GM12878 (cell line): ENCODE measurements at regions not wholly inside any gene's neighbourhood (a gene's known extent, or its start where the extent isn't known, plus 50 kb on each side); places are given as distances from the start of the nearest gene placed in this dataset.

Experiments used
- ATAC-seq: fragments of 200-7000 bp; cut with Tn5 transposase; 3 replicates; pipeline ENCODE4 v1.9.1; 2020; ENCODE audit warnings: mild to moderate bottlenecking, moderate library complexity
- BruUV-seq: library from RNA; stranded (reverse); fragments of 400-500 nt; replicated peaks from 2 replicates; lab custom pipeline; 2021; lab: Mats Ljungman, UMichigan
- CTCF ChIA-PET: fragments of 300-600 bp; sonication (Branson Sonifier 250); formaldehyde crosslinking; extraction: SDS; loops from one replicate; lab custom pipeline; 2021; ENCODE audit warnings: inconsistent platforms; lab: Yijun Ruan, JAX
- POLR2A ChIA-PET: fragments of 350-600 bp; formaldehyde crosslinking; extraction: SDS; loops from one replicate; lab custom pipeline; 2021; ENCODE audit warnings: inconsistent platforms; lab: Charles Lee
- RAD21 ChIA-PET: fragments of 300-600 bp; sonication (Branson Sonifier 250); formaldehyde crosslinking; loops from one replicate; lab custom pipeline; 2023; ENCODE audit warnings: antibody characterized with exemption; ENCODE audit not compliant: unreplicated experiment; lab: Charles Lee
- SMC1A ChIA-PET: fragments of 300-600 bp; sonication (Branson Sonifier 250); formaldehyde crosslinking; loops from one replicate; lab custom pipeline; 2023; ENCODE audit not compliant: unreplicated experiment, uncharacterized antibody; lab: Charles Lee
- DNase-seq: peaks from one replicate; pipeline ENCODE4 v3.0.0-alpha.2; 2011; ENCODE audit warnings: low read depth, low spot score
- FAIRE-seq: peaks from 3 replicates; lab custom pipeline; 2011; peaks lifted over from hg19 to GRCh38; lab: Jason Lieb, UNC
- H2AFZ ChIP-seq: 2 replicates; pipeline ENCODE4 v1.6.0; 2011; ENCODE audit warnings: low read depth, low read length, control low read depth; ENCODE audit not compliant: control insufficient read depth
- H3K27ac ChIP-seq: 2 replicates; pipeline ENCODE4 v1.5.1; 2011; ENCODE audit warnings: control low read depth; ENCODE audit not compliant: control insufficient read depth, insufficient read depth
- H3K27me3 ChIP-seq, 2 experiments: replicated peaks in 1 of 2; 2 replicates each; pipeline versions ENCODE4 v1.6.0 to v1.6.1; 2011; ENCODE audit warnings: low read length in 1 of 2; ENCODE audit not compliant: control insufficient read depth in 2 of 2, insufficient read depth in 2 of 2
- H3K36me3 ChIP-seq, 2 experiments: 2 replicates each; pipeline ENCODE4 v1.5.1; 2011; ENCODE audit warnings: low read length in 1 of 2; ENCODE audit not compliant: control insufficient read depth in 2 of 2, insufficient read depth in 2 of 2
- H3K4me1 ChIP-seq: 2 replicates; pipeline ENCODE4 v1.6.1; 2011; ENCODE audit warnings: mild to moderate bottlenecking, low read length, moderate library complexity, mixed read lengths; ENCODE audit not compliant: control insufficient read depth, insufficient read depth
- H3K4me2 ChIP-seq: 2 replicates; pipeline ENCODE4 v1.6.0; 2011; ENCODE audit warnings: control low read depth; ENCODE audit not compliant: control insufficient read depth, insufficient read depth
- H3K4me3 ChIP-seq: fragments of 200-600 bp; sonication (generic); 2 replicates; pipeline ENCODE4 v1.5.1; 2016
- H3K79me2 ChIP-seq: 2 replicates; pipeline ENCODE4 v1.6.0; 2011; ENCODE audit warnings: low read length; ENCODE audit not compliant: control insufficient read depth, insufficient read depth
- H3K9ac ChIP-seq: 2 replicates; pipeline ENCODE4 v1.8.0; 2011; ENCODE audit warnings: low read length, control low read depth, mixed read lengths; ENCODE audit not compliant: control insufficient read depth, insufficient read depth
- H3K9me3 ChIP-seq: replicated peaks from 3 replicates; pipeline ENCODE4 v1.5.1; 2011; ENCODE audit warnings: mild to moderate bottlenecking, low read length; ENCODE audit not compliant: control insufficient read depth, insufficient read depth
- H4K20me1 ChIP-seq: 2 replicates; pipeline ENCODE4 v1.6.0; 2011; ENCODE audit not compliant: control insufficient read depth, insufficient read depth
- ZBTB33 ChIP-seq: fragments of 450-650 bp; IDR thresholded peaks from 2 replicates; pipeline ENCODE4 v1.6.1; 2017; ENCODE audit warnings: mild to moderate bottlenecking
- ZSCAN29 ChIP-seq: fragments of 450-650 bp; IDR thresholded peaks from 2 replicates; pipeline ENCODE4 v1.6.1; 2017; ENCODE audit warnings: mild to moderate bottlenecking, moderate library complexity
- WGBS: methylation state at CpG from one replicate; pipeline ENCODE4 v1.1.6; 2016; ENCODE audit warnings: low lambda C conversion rate; ENCODE audit not compliant: insufficient replicate concordance, insufficient coverage; ENCODE audit errors: missing lambda C conversion rate; 5-methylcytosine and 5-hydroxymethylcytosine counted together
- in situ Hi-C: fragments of 300-500 bp; cut with MboI; formaldehyde crosslinking; loops from 9 replicates; pipeline ENCODE4 v1.14.3; 2018; ENCODE audit warnings: mixed read lengths
- intact Hi-C: fragments of 100-400 bp; cut with micrococcal nuclease; formaldehyde crosslinking; loops from one replicate; pipeline ENCODE4 v1.14.2; 2022; ENCODE audit not compliant: unreplicated experiment
- TF ChIP-seq, protein P1 (sequence below): IDR thresholded peaks from 2 replicates; pipeline ENCODE4 v1.6.1; 2012; ENCODE audit warnings: mild to moderate bottlenecking, low read depth, low read length
- TF ChIP-seq, protein P2 (sequence below): IDR thresholded peaks from 2 replicates; pipeline ENCODE4 v1.6.1; 2012; ENCODE audit warnings: low read depth, low read length, improper control_type of control experiment

- BruUV-seq, result no TSS peak
- no peak for FAIRE-seq
- 43% methylated on average over 7 of the region's 7 CpGs for WGBS
Observed at GRCh38 chr1:60963167-60963940, 119.0 kb upstream of the NFIA start.

More at GRCh38 chr1:60963167-60963940, 119.0 kb upstream of the NFIA start:
- Histone ChIP-seq H3K27me3 (no peaks in the 10 kb centered on the region), H3K27ac (no peak overlapping the region), H3K4me3 (no peak overlapping the region), H3K79me2 (no peaks in the 10 kb centered on the region), H3K9ac (no peak overlapping the region), H2AFZ (no peak overlapping the region), H3K4me1 (no peaks in the 10 kb centered on the region), H4K20me1 (no peaks in the 10 kb centered on the region), H3K9me3 (peaks cover 6% of the 10 kb centered on the region; the same call in 2 of the 3 replicates), H3K4me2 (no peak overlapping the region), H3K36me3 (no peaks in the 10 kb centered on the region)
- POLR2A ChIA-PET, result no interaction called here
- RAD21 ChIA-PET, result no interaction called here
- ATAC-seq (no peak), DNase-seq (no peak)
- TF ChIP-seq ZSCAN29, result no peak
- TF ChIP-seq, protein P1, sequence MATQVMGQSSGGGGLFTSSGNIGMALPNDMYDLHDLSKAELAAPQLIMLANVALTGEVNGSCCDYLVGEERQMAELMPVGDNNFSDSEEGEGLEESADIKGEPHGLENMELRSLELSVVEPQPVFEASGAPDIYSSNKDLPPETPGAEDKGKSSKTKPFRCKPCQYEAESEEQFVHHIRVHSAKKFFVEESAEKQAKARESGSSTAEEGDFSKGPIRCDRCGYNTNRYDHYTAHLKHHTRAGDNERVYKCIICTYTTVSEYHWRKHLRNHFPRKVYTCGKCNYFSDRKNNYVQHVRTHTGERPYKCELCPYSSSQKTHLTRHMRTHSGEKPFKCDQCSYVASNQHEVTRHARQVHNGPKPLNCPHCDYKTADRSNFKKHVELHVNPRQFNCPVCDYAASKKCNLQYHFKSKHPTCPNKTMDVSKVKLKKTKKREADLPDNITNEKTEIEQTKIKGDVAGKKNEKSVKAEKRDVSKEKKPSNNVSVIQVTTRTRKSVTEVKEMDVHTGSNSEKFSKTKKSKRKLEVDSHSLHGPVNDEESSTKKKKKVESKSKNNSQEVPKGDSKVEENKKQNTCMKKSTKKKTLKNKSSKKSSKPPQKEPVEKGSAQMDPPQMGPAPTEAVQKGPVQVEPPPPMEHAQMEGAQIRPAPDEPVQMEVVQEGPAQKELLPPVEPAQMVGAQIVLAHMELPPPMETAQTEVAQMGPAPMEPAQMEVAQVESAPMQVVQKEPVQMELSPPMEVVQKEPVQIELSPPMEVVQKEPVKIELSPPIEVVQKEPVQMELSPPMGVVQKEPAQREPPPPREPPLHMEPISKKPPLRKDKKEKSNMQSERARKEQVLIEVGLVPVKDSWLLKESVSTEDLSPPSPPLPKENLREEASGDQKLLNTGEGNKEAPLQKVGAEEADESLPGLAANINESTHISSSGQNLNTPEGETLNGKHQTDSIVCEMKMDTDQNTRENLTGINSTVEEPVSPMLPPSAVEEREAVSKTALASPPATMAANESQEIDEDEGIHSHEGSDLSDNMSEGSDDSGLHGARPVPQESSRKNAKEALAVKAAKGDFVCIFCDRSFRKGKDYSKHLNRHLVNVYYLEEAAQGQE, result no peak
- TF ChIP-seq ZBTB33, result no peak
- TF ChIP-seq, protein P2, sequence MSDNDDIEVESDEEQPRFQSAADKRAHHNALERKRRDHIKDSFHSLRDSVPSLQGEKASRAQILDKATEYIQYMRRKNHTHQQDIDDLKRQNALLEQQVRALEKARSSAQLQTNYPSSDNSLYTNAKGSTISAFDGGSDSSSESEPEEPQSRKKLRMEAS, result no peak
- in situ Hi-C loops, result no loop called here
- CTCF ChIA-PET, result interaction anchor here (1.0 kb wide), 1 partner anchor 82 kb away, joined by 3 read pairs; no protein-coding TSS in a partner anchor
- SMC1A ChIA-PET, result no interaction called here
- intact Hi-C loops, result no loop called here
